HG02840 (cell line): ENCODE measurements at regions not wholly inside any gene's neighbourhood (a gene's known extent, or its start where the extent isn't known, plus 50 kb on each side); places are given as distances from the start of the nearest gene placed in this dataset.
"Not testable (repeated sequence)": the region's sequence is repeated elsewhere in the genome, so short reads cannot be mapped to it uniquely, and the experiment has no call there.

ENCODE experiments used
- ATAC-seq: cut with Tn5 transposase; IDR thresholded peaks from one replicate; pipeline ENCODE4 v1.9.1; 2021; ENCODE audit warnings: mild to moderate bottlenecking, moderate library complexity, moderate number of reproducible peaks; ENCODE audit not compliant: unreplicated experiment, low FRiP score

GRCh38 chr2:195572895-195573683, 83.9 kb upstream of the SLC39A10 start:
- ATAC-seq = no peak

GRCh38 chr2:195570329-195570728, 86.7 kb upstream of the SLC39A10 start:
- no peak for ATAC-seq

GRCh38 chr2:195569255-195569654, 87.8 kb upstream of the SLC39A10 start:
- ATAC-seq = no peak

GRCh38 chr2:195564625-195565135, 92.3 kb upstream of the SLC39A10 start:
- ATAC-seq = not testable (repeated sequence)

- ATAC-seq = no peak
Measured at GRCh38 chr2:195563857-195564512, 93.0 kb upstream of the SLC39A10 start.

GRCh38 chr2:195562570-195563566, 94.2 kb upstream of the SLC39A10 start:
- ATAC-seq = no peak

- ATAC-seq = peak; percentile 40
Measured at GRCh38 chr2:195561116-195561921, 95.7 kb upstream of the SLC39A10 start.

GRCh38 chr2:195560209-195560895, 96.7 kb upstream of the SLC39A10 start:
- ATAC-seq = no peak

GRCh38 chr2:195559431-195559914, 97.6 kb upstream of the SLC39A10 start:
- peak; percentile 86 for ATAC-seq

GRCh38 chr2:195555971-195556370, 101.1 kb upstream of the SLC39A10 start:
- no peak for ATAC-seq

- ATAC-seq = no peak
Measured at GRCh38 chr2:195552581-195552980, 104.4 kb upstream of the SLC39A10 start.

GRCh38 chr2:195548198-195548940, 108.7 kb upstream of the SLC39A10 start:
- ATAC-seq = no peak

- ATAC-seq = not testable (repeated sequence)
Measured at GRCh38 chr2:195547268-195547840, 109.7 kb upstream of the SLC39A10 start.

- no peak for ATAC-seq
Measured at GRCh38 chr2:195545811-195546210, 111.2 kb upstream of the SLC39A10 start.

GRCh38 chr2:195543902-195544894, 112.8 kb upstream of the SLC39A10 start:
- peak; percentile 92 for ATAC-seq

GRCh38 chr2:195543063-195543462, 114.0 kb upstream of the SLC39A10 start:
- no peak for ATAC-seq

GRCh38 chr2:195542067-195542466, 115.0 kb upstream of the SLC39A10 start:
- ATAC-seq = no peak
